Smooth muscle cell (in vitro differentiated cells): ENCODE measurements at regions not wholly inside any gene's neighbourhood (a gene's known extent, or its start where the extent isn't known, plus 50 kb on each side); places are given as distances from the start of the nearest gene placed in this dataset.

Experiments
- DNase-seq: peaks from one replicate; lab custom pipeline; 2025; ENCODE audit not compliant: unreplicated experiment; lab: John Stamatoyannopoulos, UW
- H2AFZ ChIP-seq: fragments of 200-600 bp; sonication (generic); 2 replicates; pipeline ENCODE4 v1.6.0; 2016; ENCODE audit warnings: antibody characterized with exemption, low read depth, mild to moderate bottlenecking
- H3F3A ChIP-seq: fragments of 200-600 bp; sonication (generic); 2 replicates; pipeline ENCODE4 v1.6.0; 2017; ENCODE audit warnings: antibody characterized with exemption, low read depth
- H3K27ac ChIP-seq: fragments of 200-600 bp; sonication (generic); 2 replicates; pipeline ENCODE4 v1.5.1; 2016; ENCODE audit warnings: low read depth, mild to moderate bottlenecking
- H3K27me3 ChIP-seq: fragments of 200-600 bp; sonication (generic); 2 replicates; pipeline ENCODE4 v1.6.1; 2016; ENCODE audit warnings: low read depth, mild to moderate bottlenecking
- H3K36me3 ChIP-seq: fragments of 200-600 bp; sonication (generic); 2 replicates; pipeline ENCODE4 v1.5.1; 2016; ENCODE audit warnings: low read depth
- H3K4me1 ChIP-seq: fragments of 200-600 bp; sonication (generic); 2 replicates; pipeline ENCODE4 v1.5.1; 2016; ENCODE audit warnings: low read depth
- H3K4me2 ChIP-seq: fragments of 200-600 bp; sonication (generic); 2 replicates; pipeline ENCODE4 v1.6.0; 2016; ENCODE audit warnings: mild to moderate bottlenecking
- H3K4me3 ChIP-seq: fragments of 200-600 bp; sonication (generic); 2 replicates; pipeline ENCODE4 v1.5.1; 2016; ENCODE audit warnings: mild to moderate bottlenecking
- H3K79me2 ChIP-seq: fragments of 200-600 bp; sonication (generic); 2 replicates; pipeline ENCODE4 v1.6.0; 2016; ENCODE audit warnings: low read depth, mild to moderate bottlenecking
- H3K9ac ChIP-seq: fragments of 200-600 bp; sonication (generic); 2 replicates; pipeline ENCODE4 v1.6.0; 2016; ENCODE audit warnings: low read depth
- H3K9me3 ChIP-seq: fragments of 200-600 bp; sonication (generic); replicated peaks from 2 replicates; pipeline ENCODE4 v1.5.1; 2016; ENCODE audit warnings: low read depth
- H4K20me1 ChIP-seq: fragments of 200-600 bp; sonication (generic); 2 replicates; pipeline ENCODE4 v1.6.0; 2016; ENCODE audit warnings: low read depth
- CTCF ChIP-seq: fragments of 200-600 bp; sonication (generic); IDR thresholded peaks from 2 replicates; pipeline ENCODE4 v1.5.1; 2017; ENCODE audit warnings: borderline replicate concordance, mild to moderate bottlenecking, antibody characterized with exemption; ENCODE audit not compliant: insufficient read depth, poor library complexity, severe bottlenecking
- WGBS: methylation state at CpG from one replicate; pipeline ENCODE4 v1.1.7; 2016; ENCODE audit warnings: low lambda C conversion rate; 5-methylcytosine and 5-hydroxymethylcytosine counted together

- H2AFZ ChIP-seq = no peak overlapping the region
- no peak for TF ChIP-seq CTCF
- H3K9ac ChIP-seq = no peak overlapping the region
- 76% methylated on average over 1 of the region's 1 CpG for WGBS
- H3K79me2 ChIP-seq = no peaks in the 10 kb centered on the region
- no peak overlapping the region for H3K4me3 ChIP-seq
- no peak for DNase-seq
- no peaks in the 10 kb centered on the region for H3K36me3 ChIP-seq
- no peak overlapping the region for H3K27ac ChIP-seq
- no peaks in the 10 kb centered on the region for H3K27me3 ChIP-seq
- H3F3A ChIP-seq = no peaks in the 10 kb centered on the region
- H3K9me3 ChIP-seq = no peaks in the 10 kb centered on the region
- no peaks in the 10 kb centered on the region for H3K4me1 ChIP-seq
- H4K20me1 ChIP-seq = no peaks in the 10 kb centered on the region
- H3K4me2 ChIP-seq = no peak overlapping the region
Measured at GRCh38 chr12:118655588-118655987, 279.2 kb downstream of the SUDS3 start.

- Histone ChIP-seq H3K4me3 (no peak overlapping the region), H3K4me2 (no peak overlapping the region), H2AFZ (no peak overlapping the region), H3K27ac (no peak overlapping the region), H3K36me3 (no peaks in the 10 kb centered on the region), H3K27me3 (no peaks in the 10 kb centered on the region), H3F3A (no peaks in the 10 kb centered on the region), H3K9me3 (no peaks in the 10 kb centered on the region), H3K9ac (no peak overlapping the region), H4K20me1 (no peaks in the 10 kb centered on the region), H3K79me2 (no peaks in the 10 kb centered on the region), H3K4me1 (no peaks in the 10 kb centered on the region)
- no peak for DNase-seq
- WGBS = 56% methylated on average over 7 of the region's 7 CpGs
- no peak for TF ChIP-seq CTCF
Measured at GRCh38 chr12:118680356-118680963, 300.9 kb upstream of the SRRM4 start.

GRCh38 chr12:118682656-118683055, 298.7 kb upstream of the SRRM4 start:
- Histone ChIP-seq H3F3A (no peaks in the 10 kb centered on the region), H3K4me1 (no peaks in the 10 kb centered on the region), H3K27me3 (no peaks in the 10 kb centered on the region), H3K9me3 (no peaks in the 10 kb centered on the region), H3K36me3 (no peaks in the 10 kb centered on the region), H3K4me2 (no peak overlapping the region), H3K9ac (no peak overlapping the region), H3K27ac (no peak overlapping the region), H4K20me1 (no peaks in the 10 kb centered on the region), H3K4me3 (no peak overlapping the region), H3K79me2 (no peaks in the 10 kb centered on the region), H2AFZ (no peak overlapping the region)
- DNase-seq = no peak
- 75% methylated on average over 3 of the region's 3 CpGs for WGBS
- TF ChIP-seq CTCF = no peak

- Histone ChIP-seq H3K27ac (no peak overlapping the region), H3K9ac (no peak overlapping the region), H3K27me3 (no peaks in the 10 kb centered on the region), H3K36me3 (no peaks in the 10 kb centered on the region), H2AFZ (no peak overlapping the region), H3K79me2 (no peaks in the 10 kb centered on the region), H3K9me3 (no peaks in the 10 kb centered on the region), H3K4me3 (no peak overlapping the region), H4K20me1 (no peaks in the 10 kb centered on the region), H3K4me2 (no peak overlapping the region), H3K4me1 (no peaks in the 10 kb centered on the region), H3F3A (no peaks in the 10 kb centered on the region)
- 17% methylated on average over 1 of the region's 1 CpG for WGBS
- no peak for DNase-seq
- no peak for TF ChIP-seq CTCF
Measured at GRCh38 chr12:118685983-118686607, 295.2 kb upstream of the SRRM4 start.
